ENCODE measurements at regions not wholly inside any gene's neighbourhood (a gene's known extent, or its start where the extent isn't known, plus 50 kb on each side); places are given as distances from the start of the nearest gene placed in this dataset.

GRCh38 chr10:113247050-113247449 is 297.0 kb downstream of the TCF7L2 start:
- TF ChIP-seq CTCF (IDR thresholded peaks at IDR 0.05; ENCODE audit: insufficient read depth, low read depth, low read length, missing control alignments): no peak
- no peak for DNase-seq (ENCODE audit: low read depth)
- no peak overlapping the region for H3K4me3 ChIP-seq (ENCODE audit: low read depth, low read length)

- TF ChIP-seq CTCF (IDR thresholded peaks at IDR 0.05; ENCODE audit: insufficient read depth, low read depth, low read length, missing control alignments): no peak
- H3K4me3 ChIP-seq (ENCODE audit: low read depth, low read length): no peak overlapping the region
- DNase-seq (ENCODE audit: low read depth): no peak
Observed at GRCh38 chr10:113252650-113253618, 299.9 kb upstream of the HABP2 start.

- no peak for TF ChIP-seq CTCF (IDR thresholded peaks at IDR 0.05; ENCODE audit: insufficient read depth, low read depth, low read length, missing control alignments)
- H3K4me3 ChIP-seq (ENCODE audit: low read depth, low read length): no peak overlapping the region
- no peak for DNase-seq (ENCODE audit: low read depth)
Observed at GRCh38 chr10:113259576-113260226, 293.2 kb upstream of the HABP2 start.

DNA sequence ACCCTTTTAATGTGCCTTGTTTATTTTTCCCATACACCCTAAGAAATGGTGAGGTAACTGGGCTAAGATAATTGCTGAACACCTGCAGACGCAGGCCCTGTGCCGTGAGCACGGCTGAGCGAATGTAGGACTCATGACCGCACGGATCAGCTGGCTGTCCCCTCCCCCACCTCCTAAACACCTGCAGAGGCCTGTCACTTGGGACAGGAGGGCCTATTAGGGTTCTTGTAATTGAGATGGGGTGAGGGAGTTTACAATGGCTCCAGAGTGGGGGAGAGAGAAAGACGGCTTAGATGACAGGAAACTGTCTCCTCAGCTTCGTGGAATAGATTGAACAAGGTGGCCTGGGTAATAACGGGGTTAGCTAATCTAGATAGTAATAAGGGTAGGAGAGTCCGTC is 291.7 kb upstream of the HABP2 start:
- TF ChIP-seq CTCF (IDR thresholded peaks at IDR 0.05; ENCODE audit: insufficient read depth, low read depth, low read length, missing control alignments): no peak
- no peak overlapping the region for H3K4me3 ChIP-seq (ENCODE audit: low read depth, low read length)
- DNase-seq (ENCODE audit: low read depth): no peak

DNA sequence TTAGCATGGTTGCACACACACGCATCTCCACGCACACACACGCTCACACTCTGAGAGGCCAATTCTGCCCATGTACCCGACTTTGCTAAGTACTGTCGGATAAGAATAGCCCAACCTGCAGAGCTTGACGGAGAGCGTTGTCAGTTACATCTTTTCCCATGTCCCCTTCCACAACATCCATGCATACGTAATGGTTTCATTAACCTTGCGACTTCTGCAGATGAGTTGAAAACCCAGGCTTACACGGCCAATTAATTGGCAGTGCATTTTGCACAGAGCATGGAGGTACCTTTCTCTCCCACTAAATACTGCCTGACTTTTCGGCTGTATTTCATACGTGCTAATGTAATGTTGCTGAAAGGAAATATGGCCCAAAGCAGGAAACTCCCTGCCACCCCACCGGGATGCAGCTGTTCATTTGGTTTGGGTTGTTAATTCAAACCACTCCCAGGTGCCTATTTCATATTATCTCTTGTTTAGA is 291.2 kb upstream of the HABP2 start:
- TF ChIP-seq CTCF (IDR thresholded peaks at IDR 0.05; ENCODE audit: insufficient read depth, low read depth, low read length, missing control alignments): no peak
- no peak overlapping the region for H3K4me3 ChIP-seq (ENCODE audit: low read depth, low read length)
- DNase-seq (ENCODE audit: low read depth): no peak

- no peak for DNase-seq (ENCODE audit: low read depth)
- no peak for TF ChIP-seq CTCF (IDR thresholded peaks at IDR 0.05; ENCODE audit: insufficient read depth, low read depth, low read length, missing control alignments)
- H3K4me3 ChIP-seq (ENCODE audit: low read depth, low read length): no peak overlapping the region
Observed at GRCh38 chr10:113263056-113263455, 289.8 kb upstream of the HABP2 start.

Measured in GM12865 (cell line).